Activated CD8-positive, alpha-beta T cell treated with anti-CD3 and anti-CD28 coated beads, Interleukin-2, amount 10 ng/mL, durations not matched to agents 7 days and 5 days (primary cell): ENCODE measurements at regions not wholly inside any gene's neighbourhood (a gene's known extent, or its start where the extent isn't known, plus 50 kb on each side); places are given as distances from the start of the nearest gene placed in this dataset.

Experiments used
- ATAC-seq: fragments of 150-1000 bp; cut with Tn5 transposase; one replicate; pipeline ENCODE4 v1.10.0; 2021; ENCODE audit warnings: moderate library complexity
- CTCF ChIA-PET: fragments of 350-600 bp; sonication (Branson Sonifier 250); formaldehyde crosslinking; loops from one replicate; lab custom pipeline; 2021; ENCODE audit warnings: antibody characterized with exemption; lab: Charles Lee
- POLR2A ChIA-PET: fragments of 350-600 bp; sonication (Branson Sonifier 250); formaldehyde crosslinking; loops from one replicate; lab custom pipeline; 2021; ENCODE audit warnings: antibody characterized with exemption; lab: Charles Lee
- DNase-seq: peaks from one replicate; pipeline ENCODE4 v3.0.0-alpha.2; 2020
- H3K27ac Mint-ChIP-seq: one replicate; pipeline ENCODE4 v1.8.0; 2021; ENCODE audit warnings: mild to moderate bottlenecking, mixed read lengths
- H3K27me3 Mint-ChIP-seq: one replicate; pipeline ENCODE4 v1.8.0; 2021; ENCODE audit warnings: low read depth, mixed read lengths
- H3K36me3 Mint-ChIP-seq: one replicate; pipeline ENCODE4 v1.8.0; 2021; ENCODE audit warnings: low read depth, mixed read lengths
- H3K4me1 Mint-ChIP-seq: one replicate; pipeline ENCODE4 v1.8.0; 2021; ENCODE audit warnings: low read depth, mixed read lengths
- H3K4me3 Mint-ChIP-seq: one replicate; pipeline ENCODE4 v1.8.0; 2021; ENCODE audit warnings: mild to moderate bottlenecking, mixed read lengths
- H3K9me3 Mint-ChIP-seq: one replicate; pipeline ENCODE4 v1.8.0; 2022; ENCODE audit warnings: mixed read lengths; ENCODE audit not compliant: insufficient read depth

GRCh38 chr9:110072597-110073355, 135.2 kb downstream of the C9orf152 start:
- no peak for DNase-seq
- ATAC-seq: no peak
- Mint-ChIP-seq H3K9me3 (no peaks in the 10 kb centered on the region), H3K4me3 (no peak overlapping the region), H3K27ac (no peak overlapping the region), H3K4me1 (peaks cover 5% of the 10 kb centered on the region), H3K36me3 (peaks cover 2% of the 10 kb centered on the region), H3K27me3 (peaks cover 11% of the 10 kb centered on the region)
- ChIA-PET CTCF (interaction anchor here (0.8 kb wide), 1 partner anchor 84 kb away, joined by 4 read pairs; no protein-coding TSS in a partner anchor), POLR2A (no interaction called here)

GRCh38 chr9:110073356-110073905, 134.5 kb downstream of the C9orf152 start:
- Mint-ChIP-seq H3K4me3 (no peak overlapping the region), H3K27me3 (peaks cover 11% of the 10 kb centered on the region), H3K36me3 (no peaks in the 10 kb centered on the region), H3K4me1 (peaks cover 3% of the 10 kb centered on the region), H3K27ac (no peak overlapping the region), H3K9me3 (no peaks in the 10 kb centered on the region)
- CTCF ChIA-PET: interaction anchor here (0.8 kb wide), 1 partner anchor 83 kb away, joined by 4 read pairs; no protein-coding TSS in a partner anchor
- ATAC-seq: no peak
- POLR2A ChIA-PET: no interaction called here
- DNase-seq: no peak

GRCh38 chr9:110076894-110077725, 130.8 kb downstream of the C9orf152 start:
- Mint-ChIP-seq H3K27me3 (peaks cover 8% of the 10 kb centered on the region), H3K27ac (no peak overlapping the region), H3K4me3 (no peak overlapping the region), H3K4me1 (peaks cover 13% of the 10 kb centered on the region), H3K36me3 (no peaks in the 10 kb centered on the region), H3K9me3 (no peaks in the 10 kb centered on the region)
- ChIA-PET POLR2A (no interaction called here), CTCF (interaction anchor here (1.2 kb wide), 1 partner anchor 13 kb away, joined by 3 read pairs; no protein-coding TSS in a partner anchor)
- ATAC-seq (no peak), DNase-seq (no peak)

GRCh38 chr9:110077925-110078324, 130.0 kb downstream of the C9orf152 start:
- no peak overlapping the region for H3K27ac Mint-ChIP-seq
- ATAC-seq (no peak), DNase-seq (no peak)
- H3K4me1 Mint-ChIP-seq: peaks cover 13% of the 10 kb centered on the region
- CTCF ChIA-PET: interaction anchor here (0.8 to 1.2 kb wide), 2 partner anchors 14 to 175 kb away, joined by 3 read pairs; no protein-coding TSS in a partner anchor
- POLR2A ChIA-PET: no interaction called here
- H3K4me3 Mint-ChIP-seq: no peak overlapping the region
- H3K27me3 Mint-ChIP-seq: peaks cover 8% of the 10 kb centered on the region
- H3K9me3 Mint-ChIP-seq: no peaks in the 10 kb centered on the region
- H3K36me3 Mint-ChIP-seq: no peaks in the 10 kb centered on the region

GRCh38 chr9:110078604-110079003, 129.4 kb downstream of the C9orf152 start:
- POLR2A ChIA-PET: no interaction called here
- CTCF ChIA-PET: interaction anchor here (0.8 to 1.2 kb wide), 2 partner anchors 15 to 175 kb away, joined by 3 read pairs; no protein-coding TSS in a partner anchor
- peaks cover 13% of the 10 kb centered on the region for H3K4me1 Mint-ChIP-seq
- H3K36me3 Mint-ChIP-seq: no peaks in the 10 kb centered on the region
- DNase-seq (no peak), ATAC-seq (no peak)
- no peak overlapping the region for H3K4me3 Mint-ChIP-seq
- H3K27me3 Mint-ChIP-seq: peaks cover 8% of the 10 kb centered on the region
- no peak overlapping the region for H3K27ac Mint-ChIP-seq
- H3K9me3 Mint-ChIP-seq: no peaks in the 10 kb centered on the region

- Mint-ChIP-seq H3K36me3 (no peaks in the 10 kb centered on the region), H3K27ac (no peak overlapping the region), H3K4me3 (no peak overlapping the region), H3K9me3 (no peaks in the 10 kb centered on the region), H3K4me1 (peaks cover 13% of the 10 kb centered on the region), H3K27me3 (no peaks in the 10 kb centered on the region)
- ChIA-PET CTCF (no interaction called here), POLR2A (no interaction called here)
- DNase-seq (no peak), ATAC-seq (no peak)
Measured at GRCh38 chr9:110081395-110081794, 126.6 kb downstream of the C9orf152 start.

- Mint-ChIP-seq H3K27me3 (no peaks in the 10 kb centered on the region), H3K27ac (no peak overlapping the region), H3K36me3 (no peaks in the 10 kb centered on the region), H3K4me3 (no peak overlapping the region), H3K4me1 (peaks cover 20% of the 10 kb centered on the region), H3K9me3 (no peaks in the 10 kb centered on the region)
- CTCF ChIA-PET: interaction anchor here (1.4 kb wide), 1 partner anchor 61 kb away, joined by 5 read pairs; no protein-coding TSS in a partner anchor
- no peak for DNase-seq
- POLR2A ChIA-PET: no interaction called here
- ATAC-seq: no peak
Measured at GRCh38 chr9:110083866-110084265, 124.1 kb downstream of the C9orf152 start.

- peaks cover 4% of the 10 kb centered on the region for H3K27me3 Mint-ChIP-seq
- peaks cover 12% of the 10 kb centered on the region for H3K4me1 Mint-ChIP-seq
- DNase-seq (no peak), ATAC-seq (no peak)
- ChIA-PET POLR2A (no interaction called here), CTCF (no interaction called here)
- H3K36me3 Mint-ChIP-seq: no peaks in the 10 kb centered on the region
- H3K4me3 Mint-ChIP-seq: no peak overlapping the region
- no peak overlapping the region for H3K27ac Mint-ChIP-seq
- no peaks in the 10 kb centered on the region for H3K9me3 Mint-ChIP-seq
Measured at GRCh38 chr9:110086537-110086936, 121.4 kb downstream of the C9orf152 start.

GRCh38 chr9:110087605-110088004, 120.4 kb downstream of the C9orf152 start:
- ChIA-PET CTCF (no interaction called here), POLR2A (no interaction called here)
- Mint-ChIP-seq H3K9me3 (no peaks in the 10 kb centered on the region), H3K27me3 (peaks cover 4% of the 10 kb centered on the region), H3K4me3 (no peak overlapping the region), H3K36me3 (no peaks in the 10 kb centered on the region), H3K4me1 (peaks cover 7% of the 10 kb centered on the region), H3K27ac (no peak overlapping the region)
- no peak for DNase-seq
- no peak for ATAC-seq

- no peaks in the 10 kb centered on the region for H3K9me3 Mint-ChIP-seq
- H3K4me1 Mint-ChIP-seq: peaks cover 7% of the 10 kb centered on the region
- H3K36me3 Mint-ChIP-seq: no peaks in the 10 kb centered on the region
- H3K27me3 Mint-ChIP-seq: peaks cover 4% of the 10 kb centered on the region
- H3K4me3 Mint-ChIP-seq: no peak overlapping the region
- H3K27ac Mint-ChIP-seq: no peak overlapping the region
- no peak for ATAC-seq
- POLR2A ChIA-PET: interaction anchor here (0.7 kb wide), 1 partner anchor 79 kb away, joined by 4 read pairs; no protein-coding TSS in a partner anchor
- CTCF ChIA-PET: no interaction called here
- DNase-seq: no peak
Measured at GRCh38 chr9:110088099-110088498, 119.9 kb downstream of the C9orf152 start.

- H3K36me3 Mint-ChIP-seq: no peaks in the 10 kb centered on the region
- peaks cover 4% of the 10 kb centered on the region for H3K27me3 Mint-ChIP-seq
- DNase-seq: no peak
- no peaks in the 10 kb centered on the region for H3K9me3 Mint-ChIP-seq
- ATAC-seq: no peak
- POLR2A ChIA-PET: interaction anchor here (0.6 kb wide), 1 partner anchor 32 kb away, joined by 4 read pairs; no protein-coding TSS in a partner anchor
- no peak overlapping the region for H3K4me3 Mint-ChIP-seq
- H3K27ac Mint-ChIP-seq: no peak overlapping the region
- CTCF ChIA-PET: interaction anchor here (1.4 kb wide), 1 partner anchor 10 kb away, joined by 4 read pairs; no protein-coding TSS in a partner anchor
- peaks cover 7% of the 10 kb centered on the region for H3K4me1 Mint-ChIP-seq
Measured at GRCh38 chr9:110089681-110090370, 118.1 kb downstream of the C9orf152 start.
